ENCODE measurements at regions not wholly inside any gene's neighbourhood (a gene's known extent, or its start where the extent isn't known, plus 50 kb on each side); places are given as distances from the start of the nearest gene placed in this dataset.
"Not testable (repeated sequence)": the region's sequence is repeated elsewhere in the genome, so short reads cannot be mapped to it uniquely, and the experiment has no call there.

DNA sequence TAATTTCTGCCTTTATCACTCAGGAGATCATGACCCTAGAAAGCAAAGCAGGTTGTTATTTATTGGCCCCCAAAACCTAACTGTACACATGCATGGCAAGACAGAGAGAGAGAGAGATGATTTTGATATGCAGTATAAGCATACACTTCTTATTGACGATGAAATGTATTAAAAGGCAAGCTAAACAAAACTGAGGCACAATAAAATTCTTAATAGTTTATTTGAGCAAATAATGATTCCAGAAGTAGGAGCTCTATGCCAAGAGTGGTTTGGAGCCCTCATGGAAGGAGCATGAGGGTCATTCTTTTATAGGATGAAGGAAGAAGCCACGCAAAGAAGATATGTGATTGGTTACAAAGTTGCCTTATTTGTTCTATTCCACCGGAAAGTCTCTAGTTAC is 616.0 kb downstream of the FBXO15 start:
- H3K27me3 ChIP-seq (ENCODE audit: control insufficient read depth in 1 of 2, insufficient read depth in 2 of 2, low read length in 2 of 2), result no peaks in the 10 kb centered on the region
- H3K4me1 ChIP-seq (ENCODE audit: control insufficient read depth, insufficient read depth, low read length), result no peaks in the 10 kb centered on the region
- no peak overlapping the region for H3K4me3 ChIP-seq (ENCODE audit: low read length in 2 of 2)
- H3K27ac ChIP-seq (ENCODE audit: low read length), result no peak overlapping the region
- H3K9ac ChIP-seq (ENCODE audit: low read length in 2 of 2), result no peak overlapping the region
- H3K36me3 ChIP-seq (ENCODE audit: control insufficient read depth in 2 of 2, insufficient read depth in 2 of 2, low read length in 2 of 2), result no peaks in the 10 kb centered on the region
- peaks cover 0 to 4% of the 10 kb centered on the region in 2 donors for H3K9me3 ChIP-seq (ENCODE audit: control insufficient read depth in 2 of 2, low read length in 2 of 2)

DNA sequence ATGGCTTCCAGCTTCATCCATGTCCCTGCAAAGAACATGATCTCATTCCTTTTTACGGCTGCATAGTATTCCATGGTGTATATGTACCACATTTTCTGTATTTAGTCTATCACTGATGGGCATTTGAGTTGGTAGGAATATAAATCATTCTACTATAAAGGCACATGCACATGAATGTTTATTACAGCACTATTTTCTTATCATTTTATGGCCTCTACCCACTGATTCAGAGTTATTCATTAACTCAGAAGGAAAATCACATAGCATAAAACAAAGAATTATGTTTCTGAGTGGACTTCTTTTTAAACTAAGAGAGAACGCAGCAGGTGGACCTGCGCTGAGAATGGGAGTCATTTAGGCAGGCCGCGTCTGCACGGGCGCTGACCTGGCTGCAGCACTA is 619.6 kb downstream of the FBXO15 start:
- Histone ChIP-seq H3K27ac (ENCODE audit: low read length) (no peak overlapping the region), H3K36me3 (ENCODE audit: control insufficient read depth in 2 of 2, insufficient read depth in 2 of 2, low read length in 2 of 2) (no peaks in the 10 kb centered on the region), H3K4me1 (ENCODE audit: control insufficient read depth, insufficient read depth, low read length) (no peaks in the 10 kb centered on the region), H3K27me3 (ENCODE audit: control insufficient read depth in 1 of 2, insufficient read depth in 2 of 2, low read length in 2 of 2) (no peaks in the 10 kb centered on the region), H3K4me3 (ENCODE audit: low read length in 2 of 2) (no peak overlapping the region), H3K9ac (ENCODE audit: low read length in 2 of 2) (no peak overlapping the region), H3K9me3 (ENCODE audit: control insufficient read depth in 2 of 2, low read length in 2 of 2) (peaks cover 0 to 4% of the 10 kb centered on the region in 2 donors)

DNA sequence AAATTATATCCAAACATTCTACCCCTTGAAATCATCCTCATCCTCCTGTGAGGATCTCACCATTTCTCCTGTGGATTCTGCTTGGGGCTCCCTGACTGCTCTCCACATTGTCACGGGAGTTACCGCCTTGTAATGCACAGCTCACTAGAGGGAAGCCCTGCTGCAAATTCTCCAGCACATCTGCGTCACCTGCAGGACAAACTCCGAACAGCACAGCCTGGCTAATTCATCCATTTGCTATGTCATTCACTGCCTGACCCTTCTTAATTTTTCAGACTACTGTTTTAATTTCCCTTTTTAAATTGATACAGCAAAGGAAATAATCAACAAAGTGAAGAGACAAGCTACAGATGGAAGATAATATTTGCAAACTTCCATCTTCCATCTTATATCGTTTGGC is 627.4 kb downstream of the FBXO15 start:
- Histone ChIP-seq H3K27me3 (ENCODE audit: control insufficient read depth in 1 of 2, insufficient read depth in 2 of 2, low read length in 2 of 2) (no peaks in the 10 kb centered on the region), H3K9me3 (ENCODE audit: control insufficient read depth in 2 of 2, low read length in 2 of 2) (no peaks in the 10 kb centered on the region), H3K4me3 (ENCODE audit: low read length in 2 of 2) (no peak overlapping the region), H3K27ac (ENCODE audit: low read length) (no peak overlapping the region), H3K36me3 (ENCODE audit: control insufficient read depth in 2 of 2, insufficient read depth in 2 of 2, low read length in 2 of 2) (no peaks in the 10 kb centered on the region), H3K4me1 (ENCODE audit: control insufficient read depth, insufficient read depth, low read length) (no peaks in the 10 kb centered on the region), H3K9ac (ENCODE audit: low read length in 2 of 2) (no peak overlapping the region)

DNA sequence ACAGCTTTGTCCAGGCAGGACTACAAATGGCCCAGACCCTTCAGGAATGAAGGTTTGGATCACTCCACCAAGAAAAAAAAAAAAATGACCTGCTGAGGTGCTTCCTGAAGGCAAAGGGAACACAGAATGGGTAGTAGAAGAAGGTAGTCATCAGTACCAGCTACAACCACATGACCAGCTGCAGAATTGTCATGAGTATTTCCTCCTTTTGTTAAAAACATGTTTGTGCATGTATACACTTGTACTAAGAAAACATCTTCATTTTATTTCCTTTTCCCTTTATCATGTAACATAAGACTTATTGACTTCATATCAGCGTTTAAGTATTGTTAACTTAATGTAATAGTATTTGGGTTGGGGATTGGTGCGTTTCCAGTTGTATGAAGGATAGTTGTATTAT is 631.6 kb downstream of the FBXO15 start:
- H3K27ac ChIP-seq (ENCODE audit: low read length); H3K9ac ChIP-seq (ENCODE audit: low read length in 2 of 2); H3K27me3 ChIP-seq (ENCODE audit: control insufficient read depth in 1 of 2, insufficient read depth in 2 of 2, low read length in 2 of 2); H3K36me3 ChIP-seq (ENCODE audit: control insufficient read depth in 2 of 2, insufficient read depth in 2 of 2, low read length in 2 of 2); H3K9me3 ChIP-seq (ENCODE audit: control insufficient read depth in 2 of 2, low read length in 2 of 2); H3K4me1 ChIP-seq (ENCODE audit: control insufficient read depth, insufficient read depth, low read length); H3K4me3 ChIP-seq (ENCODE audit: low read length in 2 of 2): not testable (repeated sequence)

DNA sequence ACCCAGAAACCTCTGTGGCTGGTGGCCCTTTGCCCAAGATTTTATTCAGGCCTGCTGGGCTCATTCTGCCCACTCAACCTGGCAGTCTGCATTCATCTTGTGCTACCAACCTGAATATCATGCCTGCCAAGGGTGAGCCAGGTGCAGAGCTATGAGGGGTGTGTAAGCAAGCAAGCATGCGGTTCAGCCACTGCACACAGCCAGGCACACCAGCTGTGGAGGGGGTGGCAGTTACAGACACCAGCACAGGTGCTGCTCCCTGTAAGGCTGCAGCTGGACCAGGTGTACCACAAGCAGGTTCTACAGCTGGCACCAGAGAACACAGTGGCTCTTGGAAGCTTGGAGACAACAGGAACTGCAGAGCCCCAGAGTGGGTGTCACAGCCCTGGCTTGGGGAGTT is 633.2 kb downstream of the FBXO15 start:
- Histone ChIP-seq H3K27me3 (ENCODE audit: control insufficient read depth in 1 of 2, insufficient read depth in 2 of 2, low read length in 2 of 2) (no peaks in the 10 kb centered on the region), H3K9me3 (ENCODE audit: control insufficient read depth in 2 of 2, low read length in 2 of 2) (no peaks in the 10 kb centered on the region), H3K27ac (ENCODE audit: low read length) (no peak overlapping the region), H3K36me3 (ENCODE audit: control insufficient read depth in 2 of 2, insufficient read depth in 2 of 2, low read length in 2 of 2) (no peaks in the 10 kb centered on the region), H3K4me3 (ENCODE audit: low read length in 2 of 2) (no peak overlapping the region), H3K4me1 (ENCODE audit: control insufficient read depth, insufficient read depth, low read length) (no peaks in the 10 kb centered on the region), H3K9ac (ENCODE audit: low read length in 2 of 2) (no peak overlapping the region)

DNA sequence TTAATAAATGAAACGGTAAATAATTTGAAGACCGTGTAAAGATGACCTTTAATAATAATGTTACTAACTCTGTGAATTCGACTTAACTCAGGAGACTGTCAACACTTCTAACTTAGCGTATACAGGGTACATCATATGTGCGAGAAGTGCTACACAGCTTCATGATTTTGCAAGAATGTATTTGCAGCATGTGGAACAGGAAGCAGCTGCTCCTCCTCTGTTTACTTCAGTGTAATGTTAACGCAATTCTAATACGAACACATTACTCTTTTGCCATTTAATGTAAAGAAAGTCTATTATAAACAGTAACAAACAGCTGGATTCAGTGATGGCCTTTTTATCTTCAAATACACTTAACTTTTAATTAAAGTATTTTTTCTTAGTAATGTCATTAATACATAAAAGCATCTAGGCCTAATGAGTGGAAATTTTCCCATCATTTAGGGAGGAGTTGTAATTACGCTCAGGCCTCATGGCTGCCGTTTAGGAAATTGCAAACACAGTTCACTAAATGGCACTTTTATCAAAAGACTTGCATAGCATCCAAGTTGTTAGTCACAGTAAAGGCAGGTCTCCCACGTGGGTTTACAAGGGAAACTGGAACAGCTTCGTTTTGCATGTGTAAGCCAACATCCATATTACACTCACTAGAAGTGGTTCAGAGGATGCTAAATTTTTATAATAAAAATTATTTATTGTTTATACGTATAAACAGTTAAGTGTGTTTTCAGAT is 635.7 kb downstream of the FBXO15 start:
- H3K9me3 ChIP-seq (ENCODE audit: control insufficient read depth in 2 of 2, low read length in 2 of 2), result no peaks in the 10 kb centered on the region
- H3K4me3 ChIP-seq (ENCODE audit: low read length in 2 of 2), result no peak overlapping the region
- H3K36me3 ChIP-seq (ENCODE audit: control insufficient read depth in 2 of 2, insufficient read depth in 2 of 2, low read length in 2 of 2), result no peaks in the 10 kb centered on the region
- no peaks in the 10 kb centered on the region for H3K4me1 ChIP-seq (ENCODE audit: control insufficient read depth, insufficient read depth, low read length)
- no peak overlapping the region for H3K27ac ChIP-seq (ENCODE audit: low read length)
- H3K9ac ChIP-seq (ENCODE audit: low read length in 2 of 2), result no peak overlapping the region
- no peaks in the 10 kb centered on the region for H3K27me3 ChIP-seq (ENCODE audit: control insufficient read depth in 1 of 2, insufficient read depth in 2 of 2, low read length in 2 of 2)

DNA sequence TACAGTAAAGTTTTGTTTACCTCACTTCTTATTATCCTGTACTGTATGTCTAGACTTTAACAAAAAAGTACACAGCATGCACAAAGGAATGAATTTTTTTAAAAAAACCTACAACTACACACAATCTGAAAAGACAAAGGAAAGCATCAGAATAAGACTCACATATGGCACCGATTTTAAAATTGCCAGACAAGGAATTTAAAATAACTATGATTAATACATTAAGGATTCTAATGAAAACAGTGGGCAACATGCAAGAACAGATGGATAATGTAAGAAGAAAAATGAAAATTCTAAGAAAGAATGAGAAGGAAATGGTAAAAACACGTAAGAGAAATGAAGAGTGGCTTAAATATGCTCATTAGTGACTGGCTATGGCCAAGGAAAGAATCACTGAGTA is 638.2 kb downstream of the FBXO15 start:
- Histone ChIP-seq H3K9ac (ENCODE audit: low read length in 2 of 2) (no peak overlapping the region), H3K9me3 (ENCODE audit: control insufficient read depth in 2 of 2, low read length in 2 of 2) (no peaks in the 10 kb centered on the region), H3K4me1 (ENCODE audit: control insufficient read depth, insufficient read depth, low read length) (no peaks in the 10 kb centered on the region), H3K27me3 (ENCODE audit: control insufficient read depth in 1 of 2, insufficient read depth in 2 of 2, low read length in 2 of 2) (no peaks in the 10 kb centered on the region), H3K27ac (ENCODE audit: low read length) (no peak overlapping the region), H3K36me3 (ENCODE audit: control insufficient read depth in 2 of 2, insufficient read depth in 2 of 2, low read length in 2 of 2) (no peaks in the 10 kb centered on the region), H3K4me3 (ENCODE audit: low read length in 2 of 2) (no peak overlapping the region)

DNA sequence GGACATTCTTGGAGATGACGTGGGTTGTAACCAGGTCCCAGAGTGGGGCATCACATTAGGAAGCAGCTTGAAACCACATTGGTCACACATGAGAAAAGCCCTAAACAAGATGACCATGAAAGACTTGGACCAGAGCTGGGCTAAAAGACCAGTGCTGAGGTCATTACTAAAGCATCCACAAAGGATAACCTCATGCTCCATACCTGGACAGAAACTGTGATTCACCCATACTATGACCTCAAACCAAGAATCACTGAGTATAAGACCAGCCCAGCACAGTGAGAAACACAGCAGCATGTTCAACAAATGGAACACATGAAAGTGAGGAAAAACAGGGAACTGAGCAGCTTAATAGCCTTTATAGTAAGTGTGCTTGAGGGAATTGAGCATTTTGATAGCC is 635.5 kb upstream of the NETO1 start:
- Histone ChIP-seq H3K4me3 (ENCODE audit: low read length in 2 of 2) (no peak overlapping the region), H3K9me3 (ENCODE audit: control insufficient read depth in 2 of 2, low read length in 2 of 2) (no peaks in the 10 kb centered on the region), H3K27ac (ENCODE audit: low read length) (no peak overlapping the region), H3K9ac (ENCODE audit: low read length in 2 of 2) (no peak overlapping the region), H3K4me1 (ENCODE audit: control insufficient read depth, insufficient read depth, low read length) (no peaks in the 10 kb centered on the region), H3K27me3 (ENCODE audit: control insufficient read depth in 1 of 2, insufficient read depth in 2 of 2, low read length in 2 of 2) (no peaks in the 10 kb centered on the region), H3K36me3 (ENCODE audit: control insufficient read depth in 2 of 2, insufficient read depth in 2 of 2, low read length in 2 of 2) (no peaks in the 10 kb centered on the region)

DNA sequence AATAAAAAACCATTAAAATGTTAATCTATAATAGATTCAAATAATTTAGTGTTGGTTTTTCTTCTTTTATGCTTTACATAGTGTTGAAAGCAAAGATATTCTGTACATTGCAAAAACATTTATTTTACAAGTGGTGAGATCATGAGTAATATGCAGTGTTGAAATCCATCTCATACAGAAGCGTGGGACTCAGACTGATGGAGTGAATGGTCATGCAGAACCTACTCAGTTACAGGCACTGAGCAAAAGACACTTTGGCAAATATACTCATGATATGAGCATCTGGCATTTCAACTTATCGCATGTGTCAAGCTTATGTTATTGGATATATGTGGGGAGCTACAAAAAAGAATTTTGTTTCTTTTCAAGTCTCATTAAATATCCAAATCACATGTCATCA is 620.2 kb upstream of the NETO1 start:
- no peaks in the 10 kb centered on the region for H3K36me3 ChIP-seq (ENCODE audit: control insufficient read depth in 2 of 2, insufficient read depth in 2 of 2, low read length in 2 of 2)
- H3K4me1 ChIP-seq (ENCODE audit: control insufficient read depth, insufficient read depth, low read length), result no peaks in the 10 kb centered on the region
- no peaks in the 10 kb centered on the region for H3K9me3 ChIP-seq (ENCODE audit: control insufficient read depth in 2 of 2, low read length in 2 of 2)
- H3K9ac ChIP-seq (ENCODE audit: low read length in 2 of 2), result no peak overlapping the region
- H3K4me3 ChIP-seq (ENCODE audit: low read length in 2 of 2), result no peak overlapping the region
- H3K27ac ChIP-seq (ENCODE audit: low read length), result no peak overlapping the region
- H3K27me3 ChIP-seq (ENCODE audit: control insufficient read depth in 1 of 2, insufficient read depth in 2 of 2, low read length in 2 of 2), result no peaks in the 10 kb centered on the region

DNA sequence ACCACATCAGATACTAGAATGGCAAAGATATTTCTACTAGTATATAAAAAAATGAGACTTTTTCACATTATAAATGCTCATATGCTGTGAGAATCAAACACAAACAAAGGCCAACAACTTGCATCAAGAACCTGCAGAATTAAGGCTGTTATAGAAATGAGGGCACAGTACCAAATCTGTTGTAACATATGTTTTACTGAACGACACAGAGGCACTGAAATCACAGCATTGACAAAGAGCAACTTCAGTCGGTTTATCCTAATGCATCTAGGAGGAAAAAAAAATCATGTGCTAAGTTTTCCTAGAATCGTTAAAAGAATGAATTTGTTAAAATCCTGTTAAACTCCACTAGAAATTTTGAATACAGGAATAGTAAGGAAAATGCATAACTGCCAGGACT is 617.4 kb upstream of the NETO1 start:
- H3K9ac ChIP-seq (ENCODE audit: low read length in 2 of 2), result no peak overlapping the region
- H3K9me3 ChIP-seq (ENCODE audit: control insufficient read depth in 2 of 2, low read length in 2 of 2), result no peaks in the 10 kb centered on the region
- H3K36me3 ChIP-seq (ENCODE audit: control insufficient read depth in 2 of 2, insufficient read depth in 2 of 2, low read length in 2 of 2), result no peaks in the 10 kb centered on the region
- H3K27me3 ChIP-seq (ENCODE audit: control insufficient read depth in 1 of 2, insufficient read depth in 2 of 2, low read length in 2 of 2), result no peaks in the 10 kb centered on the region
- no peaks in the 10 kb centered on the region for H3K4me1 ChIP-seq (ENCODE audit: control insufficient read depth, insufficient read depth, low read length)
- H3K4me3 ChIP-seq (ENCODE audit: low read length in 2 of 2), result no peak overlapping the region
- no peak overlapping the region for H3K27ac ChIP-seq (ENCODE audit: low read length)

DNA sequence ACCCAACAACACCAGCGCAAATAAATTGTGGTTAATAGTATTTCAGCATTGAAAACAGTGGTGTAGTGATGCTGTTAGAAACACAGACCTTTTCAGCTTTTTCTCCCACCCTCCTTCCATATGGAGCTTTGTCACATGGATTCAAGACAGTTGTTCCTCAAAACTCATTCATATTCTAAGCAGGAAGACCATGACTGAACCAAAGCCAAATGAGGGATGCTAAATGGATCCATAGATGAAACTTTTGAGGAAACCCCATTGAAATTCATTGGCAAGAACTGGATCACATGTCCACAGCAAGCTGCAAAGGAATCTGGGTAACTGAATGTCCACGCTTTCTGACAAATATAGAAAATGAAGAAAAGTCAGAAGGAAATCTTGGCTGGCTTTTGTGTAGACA is 615.1 kb upstream of the NETO1 start:
- Histone ChIP-seq H3K9me3 (ENCODE audit: control insufficient read depth in 2 of 2, low read length in 2 of 2) (no peaks in the 10 kb centered on the region), H3K4me3 (ENCODE audit: low read length in 2 of 2) (no peak overlapping the region), H3K27me3 (ENCODE audit: control insufficient read depth in 1 of 2, insufficient read depth in 2 of 2, low read length in 2 of 2) (no peaks in the 10 kb centered on the region), H3K36me3 (ENCODE audit: control insufficient read depth in 2 of 2, insufficient read depth in 2 of 2, low read length in 2 of 2) (no peaks in the 10 kb centered on the region), H3K9ac (ENCODE audit: low read length in 2 of 2) (no peak overlapping the region), H3K27ac (ENCODE audit: low read length) (no peak overlapping the region), H3K4me1 (ENCODE audit: control insufficient read depth, insufficient read depth, low read length) (no peaks in the 10 kb centered on the region)
